NCI-H1092 (cell line): ENCODE measurements at regions not wholly inside any gene's neighbourhood (a gene's known extent, or its start where the extent isn't known, plus 50 kb on each side); places are given as distances from the start of the nearest gene placed in this dataset.
"Not testable (repeated sequence)": the region's sequence is repeated elsewhere in the genome, so short reads cannot be mapped to it uniquely, and the experiment has no call there.

Experiments
- DNase-seq: peaks from one replicate; lab custom pipeline; 2025; lab: John Stamatoyannopoulos, UW

DNA sequence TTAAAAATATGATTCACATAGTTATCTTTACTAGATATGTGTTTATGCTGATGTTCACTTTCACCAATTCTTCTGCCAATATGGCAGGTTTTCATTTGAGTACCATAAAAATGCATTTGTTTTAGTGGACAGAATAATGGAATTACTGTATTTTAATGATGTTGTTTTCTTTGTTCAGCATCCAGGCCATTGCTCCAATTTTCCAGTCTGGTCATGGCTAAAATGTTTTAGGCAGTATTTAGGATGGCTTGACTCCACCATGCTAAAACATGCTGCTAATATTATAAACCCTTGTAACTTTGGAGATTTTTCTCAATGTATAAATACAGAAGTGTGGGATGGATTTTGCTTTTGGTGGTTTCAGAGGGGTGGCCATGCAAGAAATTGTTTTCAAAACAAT, 273.0 kb upstream of the RPS23 start:
- no peak for DNase-seq

GRCh38 chr5:82549263-82549662, 271.1 kb upstream of the RPS23 start:
- DNase-seq = no peak

GRCh38 chr5:82544004-82544403, 265.9 kb upstream of the RPS23 start:
- no peak for DNase-seq

DNA sequence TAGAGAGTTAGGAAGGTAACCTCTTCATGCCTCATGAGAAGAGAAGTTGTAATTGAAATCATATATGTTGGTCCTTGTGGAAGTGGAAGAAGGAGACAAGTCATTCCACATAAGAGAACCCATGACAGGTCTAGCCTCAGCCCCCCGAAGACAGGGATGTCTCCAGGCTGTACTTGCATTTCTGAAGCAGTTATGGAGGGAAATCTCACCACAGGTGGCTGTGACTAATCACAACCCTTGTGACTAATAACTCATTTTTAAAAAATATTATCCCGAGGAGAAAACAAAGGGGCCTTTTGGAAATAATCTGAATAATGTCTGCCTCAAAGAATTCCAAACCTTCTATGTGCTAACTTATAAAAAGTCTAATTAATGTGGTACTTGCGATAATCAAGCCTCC, 262.1 kb upstream of the RPS23 start:
- DNase-seq = no peak

GRCh38 chr5:82538339-82539034, 260.3 kb upstream of the RPS23 start:
- no peak for DNase-seq

DNA sequence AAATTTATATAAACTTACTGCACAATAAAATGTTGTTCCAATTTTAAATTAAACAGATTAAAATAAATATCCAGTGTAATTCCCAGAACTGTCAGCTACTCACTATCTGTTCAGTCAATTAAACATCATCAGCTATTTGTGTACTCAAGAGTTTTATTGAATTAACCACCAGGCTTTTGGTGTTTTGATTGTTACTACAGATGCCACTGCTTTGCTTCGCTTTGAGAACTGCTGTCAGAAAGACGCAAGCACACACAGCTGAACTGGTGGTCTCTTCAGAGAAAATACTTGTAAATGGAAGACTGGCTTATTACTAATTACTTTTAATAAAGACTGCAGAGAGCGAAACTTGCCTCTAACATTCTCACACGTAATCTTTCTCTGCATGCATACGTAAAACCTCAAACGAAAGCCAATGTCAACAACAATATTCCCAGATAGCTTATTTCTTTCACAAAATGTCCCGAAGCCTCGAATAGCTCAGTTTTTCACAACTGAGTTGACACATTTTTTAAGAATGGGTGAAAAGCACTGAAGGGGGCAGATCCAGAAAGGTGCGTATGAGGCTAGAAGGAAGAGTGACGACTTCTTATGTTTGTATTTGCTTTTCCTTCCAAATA, 259.6 kb upstream of the RPS23 start:
- no peak for DNase-seq

DNA sequence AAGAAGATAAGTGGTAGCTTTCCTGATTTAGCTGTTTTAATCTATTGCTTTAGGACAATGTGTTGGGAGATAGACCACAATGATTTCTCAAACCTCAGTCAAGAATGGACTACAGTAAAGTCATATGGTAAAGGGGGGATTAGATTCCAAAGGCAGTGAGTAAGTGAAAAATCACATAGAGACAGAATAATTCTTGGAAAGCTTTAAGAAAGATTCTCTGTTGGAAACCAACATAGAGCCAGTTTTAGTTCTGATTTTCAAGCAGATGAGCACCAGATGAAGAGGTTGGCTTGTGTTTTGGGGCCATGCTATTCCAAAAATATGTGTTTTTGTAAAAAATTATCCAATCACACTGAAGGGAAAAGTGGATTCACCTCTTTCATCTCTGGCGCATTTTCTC, 256.8 kb upstream of the RPS23 start:
- no peak for DNase-seq

DNA sequence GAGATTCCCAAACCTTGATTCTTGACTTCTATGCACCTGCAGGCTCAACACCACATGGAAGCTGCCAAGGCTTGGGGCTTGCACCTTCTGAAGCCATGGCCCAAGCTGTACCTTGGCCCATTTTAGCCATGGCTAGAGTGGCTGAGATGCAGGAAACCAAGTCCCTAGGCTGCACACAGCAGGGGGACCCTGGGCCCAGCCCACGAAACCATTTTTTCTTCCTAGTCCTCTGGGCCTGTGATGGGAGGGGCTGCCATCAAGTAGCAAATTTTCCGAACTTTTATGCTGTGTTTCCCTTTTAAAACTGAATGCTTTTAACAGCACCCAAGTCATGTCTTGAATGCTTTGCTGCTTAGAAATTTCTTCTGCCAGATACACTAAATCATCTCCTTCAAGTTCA, 253.9 kb upstream of the RPS23 start:
- not testable (repeated sequence) for DNase-seq

DNA sequence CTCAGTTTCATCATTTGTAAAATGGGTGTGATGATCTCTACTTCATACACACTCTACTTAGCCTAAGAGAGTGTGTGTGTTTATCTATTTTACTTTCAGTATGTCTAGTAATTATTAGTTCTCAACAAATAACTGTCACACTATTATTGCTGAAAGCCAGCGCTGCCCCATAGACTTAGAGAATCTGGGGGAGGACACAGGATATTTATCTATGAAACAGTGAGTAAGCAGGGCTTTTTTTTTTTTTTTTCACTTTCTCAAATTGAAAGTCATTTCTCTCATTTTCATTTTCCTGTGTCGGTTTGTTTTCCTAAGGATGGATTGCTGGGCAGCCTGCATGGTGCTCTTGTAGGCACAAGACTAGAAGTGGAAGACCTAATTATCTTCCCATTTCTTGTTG, 248.4 kb upstream of the RPS23 start:
- no peak for DNase-seq

DNA sequence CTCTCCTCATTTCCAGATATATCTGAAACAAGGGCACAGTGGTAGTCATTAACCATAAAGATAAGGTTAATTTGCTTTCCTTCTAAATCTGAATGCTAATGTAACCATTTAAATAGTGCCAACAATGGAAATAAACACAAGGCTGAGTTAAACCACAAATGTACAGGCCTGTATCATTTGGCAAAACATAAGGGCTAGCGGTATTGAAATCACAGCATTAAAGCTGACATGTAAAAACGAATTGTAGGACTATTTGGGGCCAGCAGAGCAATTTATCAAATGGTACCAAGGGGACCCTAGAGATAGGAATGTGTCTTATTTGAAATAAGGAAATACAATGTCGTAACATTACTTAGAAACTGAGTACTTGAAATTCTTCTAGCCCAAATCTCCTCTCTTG, 247.5 kb upstream of the RPS23 start:
- DNase-seq = no peak

DNA sequence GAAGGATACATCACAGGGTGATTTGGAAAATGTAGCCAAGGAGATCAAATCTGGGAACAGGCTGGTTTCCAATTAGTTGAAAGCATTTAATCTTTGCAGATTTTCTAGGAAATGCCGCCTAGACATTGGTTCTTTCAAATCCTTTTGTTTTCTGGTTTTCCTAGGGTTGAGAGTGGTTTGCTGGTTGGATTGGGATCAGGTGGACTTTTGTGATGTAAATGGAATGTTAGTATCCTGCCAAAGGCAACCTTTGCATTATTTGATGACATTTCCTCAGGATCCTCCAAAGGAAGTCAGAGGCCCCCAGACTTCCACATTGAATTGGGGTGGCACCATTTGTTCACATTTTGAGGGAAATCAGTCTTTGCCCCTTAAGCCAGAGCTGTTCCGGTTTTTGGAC, 245.5 kb upstream of the RPS23 start:
- no peak for DNase-seq

GRCh38 chr5:82522897-82523296, 244.7 kb upstream of the RPS23 start:
- peak; percentile 26 for DNase-seq

DNA sequence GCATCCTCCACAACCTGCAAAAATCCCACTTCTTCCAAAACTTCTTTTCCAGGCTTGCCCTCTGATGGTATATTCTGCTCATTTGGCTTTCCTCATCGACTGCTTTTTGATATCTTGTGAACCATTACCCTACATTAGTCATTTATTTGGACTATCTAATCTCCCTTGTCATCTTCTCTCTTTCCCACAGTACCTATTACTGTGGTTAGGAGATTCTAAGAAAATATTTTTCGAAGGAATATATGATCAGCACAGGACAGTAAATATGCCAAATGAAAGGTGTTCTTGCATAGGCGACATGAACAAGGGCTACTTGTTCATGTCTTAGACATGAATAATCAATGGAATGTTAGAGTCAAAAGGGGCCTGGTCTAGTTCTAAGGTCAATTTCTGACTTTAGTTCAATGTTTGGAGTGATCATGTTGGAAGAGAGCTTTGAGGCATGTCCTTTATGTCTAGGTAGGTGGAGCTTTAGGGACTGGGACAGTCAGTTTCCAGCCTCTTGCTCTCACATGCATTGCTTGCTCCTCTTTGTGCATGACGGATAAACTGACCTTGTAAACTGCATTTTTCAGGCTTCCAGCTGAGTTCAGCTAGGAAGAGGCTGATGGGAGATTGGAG, 243.4 kb upstream of the RPS23 start:
- no peak for DNase-seq

GRCh38 chr5:82519558-82519957, 241.4 kb upstream of the RPS23 start:
- DNase-seq = no peak

GRCh38 chr5:82517544-82518075, 239.5 kb upstream of the RPS23 start:
- DNase-seq = no peak

DNA sequence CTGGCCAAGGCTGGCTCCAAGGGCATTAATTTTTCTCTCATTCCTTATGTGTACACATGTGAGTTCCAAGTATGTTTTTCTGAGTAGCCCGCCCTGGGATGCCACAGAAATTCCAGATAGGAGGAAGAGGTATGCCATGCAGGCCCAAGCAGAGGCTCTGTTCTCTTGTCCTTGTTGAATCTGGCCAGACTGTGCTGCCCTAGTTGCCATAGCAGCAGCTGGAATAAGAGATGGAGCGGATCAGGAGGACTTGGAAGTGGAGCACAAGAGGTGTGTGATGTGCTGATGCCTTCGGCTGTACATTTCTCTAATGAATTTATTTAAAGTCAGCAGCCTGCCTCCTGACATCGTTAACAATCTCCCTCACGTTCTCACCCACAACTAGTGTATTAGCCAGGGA, 235.6 kb upstream of the RPS23 start:
- peak; percentile 10 for DNase-seq

DNA sequence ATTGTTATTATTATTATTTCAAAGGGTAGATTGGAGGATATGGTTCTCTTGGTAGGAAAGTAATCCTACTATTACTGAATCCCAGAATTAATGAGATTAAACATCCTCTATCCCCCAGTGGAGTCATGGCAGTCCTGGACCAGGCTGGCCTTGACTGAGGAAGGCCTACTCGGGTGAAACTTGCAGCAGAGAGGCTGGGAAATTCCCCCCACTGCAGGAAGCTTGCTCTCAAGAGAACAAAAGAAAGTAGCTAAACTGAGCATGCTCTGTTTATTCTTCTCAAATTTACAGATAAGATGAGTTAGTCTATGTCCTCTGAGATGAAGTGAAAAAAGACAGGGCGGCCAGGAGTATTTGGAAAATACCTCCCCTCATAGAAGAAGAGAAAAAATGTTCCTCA, 233.9 kb upstream of the RPS23 start:
- no peak for DNase-seq

- no peak for DNase-seq
Observed at GRCh38 chr5:82511134-82511533, 233.0 kb upstream of the RPS23 start.

- no peak for DNase-seq
Observed at GRCh38 chr5:82509762-82510161, 231.6 kb upstream of the RPS23 start.

- not testable (repeated sequence) for DNase-seq
Observed at GRCh38 chr5:82506390-82506789, 228.2 kb upstream of the RPS23 start.

DNA sequence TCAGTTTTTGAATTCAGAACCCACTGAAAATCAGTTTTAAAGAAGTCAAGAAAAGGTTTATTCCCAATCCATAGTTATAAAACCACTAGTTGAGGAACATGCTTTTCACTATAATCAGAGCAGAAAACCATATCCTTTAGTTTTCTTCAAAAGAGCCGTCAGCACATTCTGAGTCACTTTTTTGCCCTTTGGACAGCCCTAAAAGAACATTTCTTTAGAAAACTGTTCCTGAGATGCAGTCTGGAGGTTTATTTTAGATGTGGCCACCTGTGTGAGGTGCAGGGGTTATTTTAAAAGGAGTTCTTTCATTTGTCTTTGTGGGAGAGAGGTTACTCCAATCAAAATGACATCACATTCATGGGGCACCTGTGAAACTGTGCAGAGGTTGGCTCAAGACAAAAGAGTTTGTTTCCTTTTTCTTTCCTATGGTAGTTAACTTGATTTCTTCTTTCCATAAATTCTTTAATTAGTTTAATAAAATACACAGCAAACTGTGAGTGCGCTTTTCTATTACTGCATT, 221.6 kb upstream of the RPS23 start:
- DNase-seq = no peak

DNA sequence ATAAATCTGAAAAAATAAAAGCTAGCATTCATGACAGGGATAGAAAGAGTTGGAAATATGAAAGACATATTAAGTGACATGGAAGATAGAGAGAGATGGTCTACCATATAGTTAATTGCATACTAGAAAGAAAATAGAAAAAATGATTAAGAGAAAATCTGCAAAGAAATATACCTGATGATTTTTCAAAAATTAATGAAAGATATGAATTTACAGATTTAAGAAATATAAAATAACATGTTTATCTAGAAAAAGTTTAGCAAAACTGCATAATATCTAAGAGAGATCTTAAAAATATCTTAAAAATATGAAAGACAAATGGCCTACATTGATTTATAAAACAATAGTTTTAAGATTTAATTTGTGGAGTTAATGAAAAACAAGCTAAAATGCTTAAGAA, 219.1 kb upstream of the RPS23 start:
- no peak for DNase-seq

GRCh38 chr5:82494942-82495341, 216.8 kb upstream of the RPS23 start:
- no peak for DNase-seq
